HEK293 (cell line): ENCODE measurements at regions not wholly inside any gene's neighbourhood (a gene's known extent, or its start where the extent isn't known, plus 50 kb on each side); places are given as distances from the start of the nearest gene placed in this dataset.

Experiments used
- CTCF ChIA-PET: fragments of 350-600 bp; formaldehyde crosslinking; extraction: SDS; loops from one replicate; lab custom pipeline; 2021; ENCODE audit warnings: antibody characterized with exemption; lab: Yijun Ruan, JAX
- POLR2A ChIA-PET: fragments of 300-600 bp; formaldehyde crosslinking; extraction: SDS; loops from one replicate; lab custom pipeline; 2020; ENCODE audit warnings: antibody characterized with exemption, inconsistent platforms; lab: Yijun Ruan, JAX
- H3K27ac ChIP-seq: fragments of 200-500 bp; sonication (Bioruptor generic); 2 replicates; pipeline ENCODE4 v1.5.1; 2014; ENCODE audit warnings: low read depth, low read length, control low read depth, inconsistent platforms; ENCODE audit errors: extremely low read depth
- H3K36me3 ChIP-seq, 2 experiments: fragments of 200-500 bp in 1 of 2; sonication (Bioruptor generic) in 1 of 2; 1 replicate in 1 of 2; 2 replicates in 1 of 2; pipeline ENCODE4 v1.5.1; 2014 to 2017; ENCODE audit warnings: inconsistent platforms in 2 of 2, low read length in 2 of 2; ENCODE audit not compliant: control insufficient read depth in 2 of 2, insufficient read depth in 1 of 2
- H3K4me1 ChIP-seq: fragments of 200-500 bp; sonication (Bioruptor generic); 2 replicates; pipeline ENCODE4 v1.5.1; 2014; ENCODE audit warnings: mild to moderate bottlenecking, low read length, inconsistent platforms; ENCODE audit not compliant: control insufficient read depth, insufficient read depth
- H3K4me3 ChIP-seq: 2 replicates; pipeline ENCODE4 v1.5.1; 2011; ENCODE audit warnings: low read depth, mild to moderate bottlenecking, control low read depth, low read length, moderate library complexity
- H3K9me3 ChIP-seq: fragments of 200-500 bp; sonication (Bioruptor generic); 2 replicates; pipeline ENCODE4 v1.5.1; 2014; ENCODE audit warnings: low read depth, low read length, inconsistent platforms; ENCODE audit not compliant: control insufficient read depth, insufficient read depth
- EGR2 ChIP-seq: fragments of 450-650 bp; formaldehyde crosslinking; IDR thresholded peaks from 2 replicates; pipeline ENCODE4 v1.5.1; 2016; ENCODE audit warnings: low read depth, missing biosample characterization, missing genetic modification characterization
- GLI4 ChIP-seq: fragments of 450-650 bp; formaldehyde crosslinking; IDR thresholded peaks from 2 replicates; pipeline ENCODE4 v1.5.1; 2016; ENCODE audit warnings: missing biosample characterization, missing genetic modification characterization
- HOXD13 ChIP-seq: sonication (generic); formaldehyde crosslinking; IDR thresholded peaks from 2 replicates; pipeline ENCODE4 v1.8.0; 2022; ENCODE audit warnings: missing genetic modification reagents, borderline replicate concordance
- KLF8 ChIP-seq: fragments of 450-650 bp; formaldehyde crosslinking; IDR thresholded peaks from 2 replicates; pipeline ENCODE4 v1.5.1; 2016; ENCODE audit warnings: missing biosample characterization, missing genetic modification characterization
- OSR2 ChIP-seq: fragments of 450-650 bp; formaldehyde crosslinking; IDR thresholded peaks from 2 replicates; pipeline ENCODE4 v1.5.1; 2016; ENCODE audit warnings: missing biosample characterization, missing genetic modification characterization
- PRDM4 ChIP-seq: fragments of 450-650 bp; formaldehyde crosslinking; IDR thresholded peaks from 2 replicates; pipeline ENCODE4 v1.5.1; 2017; ENCODE audit warnings: missing biosample characterization, missing genetic modification characterization
- PRDM6 ChIP-seq: fragments of 450-650 bp; formaldehyde crosslinking; IDR thresholded peaks from 2 replicates; pipeline ENCODE4 v1.5.1; 2017; ENCODE audit warnings: missing biosample characterization, missing genetic modification characterization
- TSHZ1 ChIP-seq: fragments of 450-650 bp; formaldehyde crosslinking; IDR thresholded peaks from 2 replicates; pipeline ENCODE4 v1.5.1; 2016; ENCODE audit warnings: missing biosample characterization, missing genetic modification characterization, borderline replicate concordance
- ZBTB48 ChIP-seq: fragments of 450-650 bp; formaldehyde crosslinking; IDR thresholded peaks from 2 replicates; pipeline ENCODE4 v1.5.1; 2016; ENCODE audit warnings: missing biosample characterization, missing genetic modification characterization
- ZNF146 ChIP-seq: fragments of 450-650 bp; formaldehyde crosslinking; IDR thresholded peaks from 2 replicates; pipeline ENCODE4 v1.5.1; 2016; ENCODE audit warnings: missing biosample characterization, missing genetic modification characterization
- ZNF169 ChIP-seq: fragments of 450-650 bp; formaldehyde crosslinking; IDR thresholded peaks from 2 replicates; pipeline ENCODE4 v1.5.1; 2016; ENCODE audit warnings: missing biosample characterization, missing genetic modification characterization
- ZNF175 ChIP-seq: fragments of 450-650 bp; formaldehyde crosslinking; IDR thresholded peaks from 2 replicates; pipeline ENCODE4 v1.5.1; 2016; ENCODE audit warnings: missing biosample characterization, missing genetic modification characterization
- ZNF239 ChIP-seq: fragments of 450-650 bp; formaldehyde crosslinking; IDR thresholded peaks from 2 replicates; pipeline ENCODE4 v1.5.1; 2016; ENCODE audit warnings: missing biosample characterization, missing genetic modification characterization
- ZNF391 ChIP-seq: fragments of 450-650 bp; formaldehyde crosslinking; IDR thresholded peaks from 2 replicates; pipeline ENCODE4 v1.5.1; 2016; ENCODE audit warnings: low read depth, missing biosample characterization, missing genetic modification characterization, borderline replicate concordance
- ZNF501 ChIP-seq: fragments of 450-650 bp; formaldehyde crosslinking; IDR thresholded peaks from 2 replicates; pipeline ENCODE4 v1.5.1; 2016; ENCODE audit warnings: missing biosample characterization, missing genetic modification characterization
- ZNF664 ChIP-seq: fragments of 450-650 bp; formaldehyde crosslinking; IDR thresholded peaks from 2 replicates; pipeline ENCODE4 v1.5.1; 2016; ENCODE audit warnings: missing biosample characterization, missing genetic modification characterization
- ZNF677 ChIP-seq: fragments of 450-650 bp; IDR thresholded peaks from 2 replicates; pipeline ENCODE4 v1.5.0; 2018; ENCODE audit warnings: missing biosample characterization, mild to moderate bottlenecking, missing genetic modification characterization, moderate library complexity
- ZSCAN4 ChIP-seq: fragments of 450-650 bp; formaldehyde crosslinking; IDR thresholded peaks from 2 replicates; pipeline ENCODE4 v1.5.1; 2017; ENCODE audit warnings: missing biosample characterization, missing genetic modification characterization
- ZXDB ChIP-seq: fragments of 450-650 bp; formaldehyde crosslinking; IDR thresholded peaks from 2 replicates; pipeline ENCODE4 v1.5.1; 2016; ENCODE audit warnings: missing biosample characterization, missing genetic modification characterization
- TF ChIP-seq, protein P1 (sequence below): fragments of 450-650 bp; formaldehyde crosslinking; IDR thresholded peaks from 2 replicates; pipeline ENCODE4 v1.5.1; 2016; ENCODE audit warnings: missing biosample characterization, missing genetic modification characterization
- TF ChIP-seq, protein P2 (sequence below): fragments of 450-650 bp; formaldehyde crosslinking; IDR thresholded peaks from 2 replicates; pipeline ENCODE4 v1.5.1; 2017; ENCODE audit warnings: missing biosample characterization, missing genetic modification characterization

DNA sequence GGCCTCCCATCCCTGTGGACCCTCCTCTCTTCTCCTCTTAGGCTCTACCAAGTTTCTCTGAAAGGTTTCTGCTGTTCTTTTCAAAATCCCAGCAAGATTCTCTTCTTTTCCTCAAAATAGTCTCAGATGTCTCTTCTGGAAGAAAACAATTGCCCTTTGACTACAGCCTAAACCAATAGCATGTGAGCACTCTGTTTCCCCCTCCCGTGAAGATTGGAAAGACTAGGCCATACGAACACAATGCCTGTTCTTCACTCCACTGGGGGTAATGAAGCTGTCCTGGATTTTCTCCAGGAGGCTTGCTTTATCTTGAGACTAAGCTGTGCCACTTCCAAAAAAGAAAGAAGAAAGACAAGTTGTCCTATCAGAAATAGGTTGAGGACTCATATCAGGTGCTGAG is 178.7 kb upstream of the MCTP2 start (continued):
- TF ChIP-seq ZSCAN4 (tag by site-specific recombination) = no peak
- TF ChIP-seq, protein P1, sequence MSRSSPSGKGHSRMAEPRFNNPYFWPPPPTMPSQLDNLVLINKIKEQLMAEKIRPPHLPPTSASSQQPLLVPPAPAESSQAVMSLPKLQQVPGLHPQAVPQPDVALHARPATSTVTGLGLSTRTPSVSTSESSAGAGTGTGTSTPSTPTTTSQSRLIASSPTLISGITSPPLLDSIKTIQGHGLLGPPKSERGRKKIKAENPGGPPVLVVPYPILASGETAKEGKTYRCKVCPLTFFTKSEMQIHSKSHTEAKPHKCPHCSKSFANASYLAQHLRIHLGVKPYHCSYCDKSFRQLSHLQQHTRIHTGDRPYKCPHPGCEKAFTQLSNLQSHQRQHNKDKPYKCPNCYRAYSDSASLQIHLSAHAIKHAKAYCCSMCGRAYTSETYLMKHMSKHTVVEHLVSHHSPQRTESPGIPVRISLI (tag by site-specific recombination) = no peak
- TF ChIP-seq, all 188 proteins: peak for 0

- no peaks in the 10 kb centered on the region for H3K9me3 ChIP-seq
- H3K4me1 ChIP-seq = no peaks in the 10 kb centered on the region
- ChIA-PET CTCF (no interaction called here), POLR2A (no interaction called here)
- H3K36me3 ChIP-seq = no peaks in the 10 kb centered on the region
- H3K4me3 ChIP-seq = no peak overlapping the region
- H3K27ac ChIP-seq = no peak overlapping the region
- TF ChIP-seq, protein P1 (tag by site-specific recombination) = no peak
- TF ChIP-seq PRDM6 (tag by site-specific recombination) (no peak), ZNF664 (tag by site-specific recombination) (no peak), EGR2 (tag by site-specific recombination) (no peak), ZNF146 (no peak), ZXDB (tag by site-specific recombination) (no peak), ZNF169 (tag by site-specific recombination) (no peak), KLF8 (no peak), HOXD13 (CRISPR knock-in tag) (no peak), ZNF175 (tag by site-specific recombination) (no peak), OSR2 (no peak), ZNF239 (tag by site-specific recombination) (no peak), TSHZ1 (tag by site-specific recombination) (no peak), ZNF677 (tag by site-specific recombination) (no peak), ZNF391 (no peak), ZBTB48 (tag by site-specific recombination) (no peak), GLI4 (tag by site-specific recombination) (no peak), ZNF501 (tag by site-specific recombination) (no peak), PRDM4 (tag by site-specific recombination) (no peak)
- TF ChIP-seq, protein P2, sequence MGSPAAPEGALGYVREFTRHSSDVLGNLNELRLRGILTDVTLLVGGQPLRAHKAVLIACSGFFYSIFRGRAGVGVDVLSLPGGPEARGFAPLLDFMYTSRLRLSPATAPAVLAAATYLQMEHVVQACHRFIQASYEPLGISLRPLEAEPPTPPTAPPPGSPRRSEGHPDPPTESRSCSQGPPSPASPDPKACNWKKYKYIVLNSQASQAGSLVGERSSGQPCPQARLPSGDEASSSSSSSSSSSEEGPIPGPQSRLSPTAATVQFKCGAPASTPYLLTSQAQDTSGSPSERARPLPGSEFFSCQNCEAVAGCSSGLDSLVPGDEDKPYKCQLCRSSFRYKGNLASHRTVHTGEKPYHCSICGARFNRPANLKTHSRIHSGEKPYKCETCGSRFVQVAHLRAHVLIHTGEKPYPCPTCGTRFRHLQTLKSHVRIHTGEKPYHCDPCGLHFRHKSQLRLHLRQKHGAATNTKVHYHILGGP (tag by site-specific recombination) = no peak
Measured at GRCh38 chr15:94047566-94047965, 183.8 kb upstream of the MCTP2 start.
